Aorta (tissue), 5 donors: ENCODE measurements at regions not wholly inside any gene's neighbourhood (a gene's known extent, or its start where the extent isn't known, plus 50 kb on each side); places are given as distances from the start of the nearest gene placed in this dataset.

Source experiments
- ATAC-seq: fragments of 200-7000 bp; cut with Tn5 transposase; one replicate; pipeline ENCODE4 v1.9.1; 2022; ENCODE audit warnings: moderate library complexity; ENCODE audit not compliant: low FRiP score
- DNase-seq, 2 donors: peaks; one replicate each; pipeline ENCODE4 v3.0.0-alpha.2; 2020
- H3K27ac ChIP-seq, 2 donors: one replicate each; pipeline ENCODE4 v1.5.1; 2013; ENCODE audit warnings: low read length in 2 of 2, mild to moderate bottlenecking in 2 of 2, moderate library complexity in 2 of 2, control low read depth in 1 of 2, inconsistent platforms in 1 of 2, low read depth in 1 of 2
- H3K27me3 ChIP-seq, 2 donors: one replicate each; pipeline ENCODE4 v1.6.1; 2013; ENCODE audit warnings: control low read depth in 1 of 2, low read length in 1 of 2, mild to moderate bottlenecking in 1 of 2, moderate library complexity in 1 of 2; ENCODE audit not compliant: insufficient read depth in 2 of 2, control insufficient read depth in 1 of 2
- H3K36me3 ChIP-seq, 2 donors: one replicate each; pipeline ENCODE4 v1.6.1; 2013; ENCODE audit warnings: control low read depth in 1 of 2, low read length in 1 of 2, mild to moderate bottlenecking in 1 of 2; ENCODE audit not compliant: insufficient read depth in 2 of 2, control insufficient read depth in 1 of 2
- H3K4me1 ChIP-seq, 2 donors: one replicate each; pipeline ENCODE4 v1.6.1; 2013; ENCODE audit warnings: low read length in 2 of 2, control low read depth in 1 of 2, mild to moderate bottlenecking in 1 of 2, moderate library complexity in 1 of 2; ENCODE audit not compliant: insufficient read depth in 2 of 2, control insufficient read depth in 1 of 2
- H3K4me3 ChIP-seq, 2 donors: one replicate each; pipeline ENCODE4 v1.5.1; 2013; ENCODE audit warnings: low read length in 2 of 2, control low read depth in 1 of 2, mild to moderate bottlenecking in 1 of 2
- H3K9me3 ChIP-seq: one replicate; pipeline ENCODE4 v1.6.1; 2013; ENCODE audit warnings: mild to moderate bottlenecking, low read length; ENCODE audit not compliant: control insufficient read depth
- WGBS, 2 donors: extraction: QIAGEN DNeasy Blood & Tissue Kit; methylation state at CpG; one replicate each; pipeline ENCODE4 v1.1.7; 2013; 5-methylcytosine and 5-hydroxymethylcytosine counted together
- intact Hi-C, 2 donors: fragments of 100-400 bp; cut with DNase I; formaldehyde crosslinking; loops; one replicate each; pipeline versions ENCODE4 v1.14.2 to v1.15.0; 2022
- donor health status: healthy with polysubstance abuse.
- donor health status: Bipolar disorder and iron deficiency.
- donor health status: DM: no; HTN: no; CAD: no.
- donor health status: DM: no; HTN: no; CAD: no.
- donor health status: DM: yes; HTN: yes; CAD: no.

GRCh38 chr12:24759155-24759554 lies 189.7 kb downstream of the BCAT1 start:
- Histone ChIP-seq H3K27me3 (no peaks in the 10 kb centered on the region), H3K4me1 (no peaks in the 10 kb centered on the region), H3K36me3 (no peaks in the 10 kb centered on the region), H3K4me3 (no peak overlapping the region), H3K27ac (no peak overlapping the region), H3K9me3 (no peaks in the 10 kb centered on the region)
- no peak for ATAC-seq
- intact Hi-C loops = no loop called here
- WGBS, 2 donors = 93 to 96% methylated on average over 3 of the region's 3 CpGs
- no peak for DNase-seq

GRCh38 chr12:24756479-24757024 lies 192.3 kb downstream of the BCAT1 start:
- Histone ChIP-seq H3K36me3 (no peaks in the 10 kb centered on the region), H3K9me3 (no peaks in the 10 kb centered on the region), H3K4me3 (no peak overlapping the region), H3K27ac (no peak overlapping the region), H3K4me1 (no peaks in the 10 kb centered on the region), H3K27me3 (no peaks in the 10 kb centered on the region)
- intact Hi-C loops = no loop called here
- ATAC-seq = no peak
- DNase-seq = no peak
- WGBS, 2 donors = 29 to 46% methylated on average over 3 of the region's 3 CpGs

- WGBS, 2 donors = 88% methylated on average over 7 of the region's 7 CpGs
- no peak for DNase-seq
- Histone ChIP-seq H3K36me3 (no peaks in the 10 kb centered on the region), H3K4me1 (no peaks in the 10 kb centered on the region), H3K4me3 (no peak overlapping the region), H3K9me3 (no peaks in the 10 kb centered on the region), H3K27me3 (no peaks in the 10 kb centered on the region), H3K27ac (no peak overlapping the region)
- intact Hi-C loops = no loop called here
- ATAC-seq = no peak
Measured at GRCh38 chr12:24754690-24755638, 193.9 kb downstream of the BCAT1 start.

- intact Hi-C loops = no loop called here
- Histone ChIP-seq H3K27ac (no peak overlapping the region), H3K4me3 (no peak overlapping the region), H3K9me3 (no peaks in the 10 kb centered on the region), H3K4me1 (no peaks in the 10 kb centered on the region), H3K27me3 (no peaks in the 10 kb centered on the region), H3K36me3 (no peaks in the 10 kb centered on the region)
- ATAC-seq = no peak
- 89 to 95% methylated on average over 4 of the region's 4 CpGs for WGBS, 2 donors
- DNase-seq = no peak
Measured at GRCh38 chr12:24752763-24753462, 196.0 kb downstream of the BCAT1 start.

- Histone ChIP-seq H3K9me3 (no peaks in the 10 kb centered on the region), H3K4me1 (no peaks in the 10 kb centered on the region), H3K36me3 (no peaks in the 10 kb centered on the region), H3K27ac (no peak overlapping the region), H3K27me3 (no peaks in the 10 kb centered on the region), H3K4me3 (no peak overlapping the region)
- DNase-seq = no peak
- intact Hi-C loops = no loop called here
- WGBS, 2 donors = 80 to 81% methylated on average over 3 of the region's 3 CpGs
- no peak for ATAC-seq
Measured at GRCh38 chr12:24751181-24751580, 197.7 kb downstream of the BCAT1 start.

- Histone ChIP-seq H3K27me3 (no peaks in the 10 kb centered on the region), H3K4me3 (no peak overlapping the region), H3K36me3 (no peaks in the 10 kb centered on the region), H3K27ac (no peak overlapping the region), H3K9me3 (no peaks in the 10 kb centered on the region), H3K4me1 (no peaks in the 10 kb centered on the region)
- 82 to 85% methylated on average over 3 of the region's 3 CpGs for WGBS, 2 donors
- DNase-seq (no peak), ATAC-seq (no peak)
- intact Hi-C loops = no loop called here
Measured at GRCh38 chr12:24750263-24750662, 198.6 kb downstream of the BCAT1 start.

- Histone ChIP-seq H3K4me3 (no peak overlapping the region), H3K36me3 (no peaks in the 10 kb centered on the region), H3K27ac (no peak overlapping the region), H3K27me3 (no peaks in the 10 kb centered on the region), H3K4me1 (no peaks in the 10 kb centered on the region), H3K9me3 (no peaks in the 10 kb centered on the region)
- ATAC-seq (no peak), DNase-seq (no peak)
- intact Hi-C loops = no loop called here
- WGBS, 2 donors = 96 to 98% methylated on average over 3 of the region's 3 CpGs
Measured at GRCh38 chr12:24749171-24749570, 199.7 kb downstream of the BCAT1 start.

GRCh38 chr12:24748326-24748725 lies 200.6 kb downstream of the BCAT1 start:
- ATAC-seq (no peak), DNase-seq (no peak)
- H3K9me3 ChIP-seq = no peaks in the 10 kb centered on the region
- no peaks in the 10 kb centered on the region for H3K36me3 ChIP-seq
- H3K27ac ChIP-seq = no peak overlapping the region
- 69 to 72% methylated on average over 11 of the region's 11 CpGs for WGBS, 2 donors
- intact Hi-C loops = no loop called here
- no peaks in the 10 kb centered on the region for H3K27me3 ChIP-seq
- no peaks in the 10 kb centered on the region for H3K4me1 ChIP-seq
- no peak overlapping the region for H3K4me3 ChIP-seq
